Right renal pelvis (tissue), 4 donors: ENCODE measurements at regions not wholly inside any gene's neighbourhood (a gene's known extent, or its start where the extent isn't known, plus 50 kb on each side); places are given as distances from the start of the nearest gene placed in this dataset.
A peak's percentile ranks its signal among the peaks of the same experiment; 100 is the strongest.
"Not testable (repeated sequence)": the region's sequence is repeated elsewhere in the genome, so short reads cannot be mapped to it uniquely, and the experiment has no call there.

Source experiments
- DNase-seq, 4 donors: peaks; one replicate each; pipeline ENCODE4 v3.0.0-alpha.2; 2013; ENCODE audit warnings: low read depth in 4 of 4, low spot score in 3 of 4, missing footprints in 1 of 4

GRCh38 chr6:14995966-14996602 is 249.8 kb upstream of the JARID2 start:
- no peak for DNase-seq

DNA sequence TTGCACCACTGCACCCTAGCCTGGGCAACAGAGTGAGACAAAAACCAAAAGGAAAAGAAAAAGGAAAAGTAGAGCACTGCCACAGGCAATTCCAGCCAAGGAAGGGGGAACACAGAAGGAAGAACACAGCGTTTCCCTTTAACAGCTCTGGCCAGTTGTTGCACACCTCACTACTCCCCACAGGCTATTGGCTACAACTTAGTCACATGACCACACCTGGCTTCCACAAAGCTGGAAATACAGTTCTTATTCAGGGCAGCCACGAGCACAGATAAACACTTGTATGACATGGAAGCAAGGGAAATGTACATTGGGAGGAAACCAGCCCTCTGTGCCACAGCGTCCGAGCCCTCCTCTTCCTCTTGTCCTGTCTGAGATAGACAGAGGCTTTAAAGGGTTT is 249.0 kb upstream of the JARID2 start:
- no peak for DNase-seq

GRCh38 chr6:14997507-14997906 is 248.4 kb upstream of the JARID2 start:
- no peak for DNase-seq

- no peak for DNase-seq
These were observed 246.8 kb upstream of the JARID2 start for GRCh38 chr6:14999106-14999505.

DNA sequence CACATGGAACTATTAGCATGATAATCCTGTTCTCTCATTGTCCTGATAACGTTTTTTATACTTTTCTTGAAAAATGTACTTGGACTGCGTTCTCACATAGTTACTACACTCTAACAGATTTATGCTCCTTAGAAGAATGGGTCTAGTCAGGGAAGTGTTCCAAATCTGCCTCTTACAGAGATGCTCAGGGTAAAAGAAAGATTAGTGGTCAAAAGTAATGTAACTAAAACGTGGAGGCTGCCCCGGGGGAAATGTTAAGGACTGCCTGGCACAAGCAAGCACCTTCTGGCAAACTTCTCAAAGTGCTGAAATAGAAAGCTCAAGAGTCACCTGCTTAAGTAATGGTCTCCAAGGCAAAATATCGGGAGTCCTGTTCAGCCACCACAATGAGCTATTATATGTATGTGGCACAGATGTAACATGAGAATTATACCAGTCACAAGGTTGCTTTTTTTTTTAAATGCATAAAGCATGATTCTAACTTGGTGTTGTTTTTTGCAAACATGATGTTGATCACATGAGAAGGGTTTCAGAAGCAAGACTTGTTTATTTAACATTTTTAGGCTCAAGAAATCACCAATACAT is 244.5 kb upstream of the JARID2 start:
- no peak for DNase-seq

DNA sequence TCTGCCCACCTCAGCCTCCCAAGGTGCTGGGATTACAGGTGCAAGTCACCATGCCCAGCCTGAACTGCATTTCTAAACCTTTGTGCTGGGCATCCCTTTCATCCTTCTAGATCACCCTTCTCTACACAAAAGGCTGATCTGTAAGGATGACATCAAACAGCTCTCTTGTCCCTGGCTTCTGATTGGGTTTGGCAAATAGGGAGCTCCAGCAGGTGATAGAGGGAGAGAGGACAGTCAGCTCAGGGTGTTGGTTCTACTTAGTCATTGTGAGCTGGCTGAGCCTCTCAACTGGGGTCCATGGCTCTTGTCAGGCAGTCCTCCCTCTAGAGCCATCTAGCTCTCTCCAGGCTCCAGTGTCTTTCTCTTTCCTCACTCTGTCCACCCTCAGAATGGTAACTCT is 237.6 kb upstream of the JARID2 start:
- no peak for DNase-seq

DNA sequence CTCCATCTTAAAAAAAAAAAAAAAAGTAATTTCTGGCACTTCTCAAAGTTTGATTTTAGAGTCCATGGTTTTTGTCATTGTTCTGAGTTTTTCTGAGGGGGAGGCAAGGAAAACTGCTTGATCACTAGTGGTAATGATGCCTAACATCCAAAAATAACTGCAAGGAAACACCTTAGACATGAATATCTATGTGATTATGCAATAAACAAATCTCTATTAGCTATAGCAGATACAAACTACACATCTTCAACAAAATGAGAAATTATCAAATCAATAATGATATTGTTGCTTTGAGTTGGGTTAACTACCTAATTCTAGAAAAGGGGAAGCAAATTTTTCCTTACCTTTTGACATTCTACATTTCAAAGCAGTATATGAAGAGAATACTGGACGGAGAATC is 230.9 kb upstream of the JARID2 start:
- no peak for DNase-seq

GRCh38 chr6:15016813-15017212 is 229.1 kb upstream of the JARID2 start:
- no peak for DNase-seq

DNA sequence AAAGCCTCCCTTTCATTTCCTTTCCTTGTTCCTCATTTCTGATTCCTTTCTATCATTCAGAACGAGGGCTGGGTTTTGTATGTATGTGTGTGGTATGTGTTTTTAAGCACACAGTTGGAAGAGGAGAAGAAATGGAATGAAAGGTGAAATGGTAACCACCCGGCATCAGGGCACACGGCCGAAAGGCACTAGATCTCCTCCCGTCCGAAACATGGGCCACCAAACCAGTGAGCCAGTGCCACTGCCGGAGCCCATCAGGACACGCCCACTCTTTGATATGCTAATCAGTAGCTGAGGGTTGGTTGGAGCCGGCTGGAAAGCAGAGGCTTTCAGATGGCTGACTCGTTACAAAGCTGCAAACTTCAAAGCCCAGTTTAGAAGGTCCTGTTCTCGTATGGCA is 228.6 kb upstream of the JARID2 start:
- no peak for DNase-seq

GRCh38 chr6:15017803-15018202 is 228.1 kb upstream of the JARID2 start:
- DNase-seq = no peak

DNA sequence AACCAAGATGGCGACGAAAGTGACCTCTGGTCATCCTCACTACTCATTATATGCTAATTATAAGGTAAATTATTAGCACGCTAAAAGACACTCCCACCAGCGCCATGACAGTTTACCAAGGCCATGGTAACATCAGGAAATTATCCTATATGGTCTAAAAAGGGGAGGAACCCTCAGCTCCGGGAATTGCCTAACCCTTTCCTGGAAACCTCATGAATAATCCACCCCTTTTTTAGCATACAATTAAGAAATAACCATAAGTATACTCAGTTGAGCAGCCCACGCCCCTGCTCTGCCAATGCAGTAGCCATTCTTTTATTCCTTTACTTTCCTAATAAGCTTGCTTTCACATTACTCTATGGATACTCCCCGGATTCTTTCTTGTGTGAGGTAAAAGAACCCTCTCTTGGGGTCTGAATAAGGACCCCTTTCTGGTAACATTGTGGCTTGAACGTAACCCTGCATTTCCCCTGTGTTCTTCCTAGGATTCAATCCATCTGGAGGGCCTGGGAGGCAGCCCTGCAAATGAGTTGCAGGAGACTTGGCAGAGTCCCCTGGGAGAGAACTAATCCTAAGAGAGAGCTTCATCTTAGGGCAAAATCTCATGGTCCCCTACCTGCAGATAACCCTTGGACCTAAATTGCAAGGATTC is 225.6 kb upstream of the JARID2 start:
- no peak for DNase-seq

DNA sequence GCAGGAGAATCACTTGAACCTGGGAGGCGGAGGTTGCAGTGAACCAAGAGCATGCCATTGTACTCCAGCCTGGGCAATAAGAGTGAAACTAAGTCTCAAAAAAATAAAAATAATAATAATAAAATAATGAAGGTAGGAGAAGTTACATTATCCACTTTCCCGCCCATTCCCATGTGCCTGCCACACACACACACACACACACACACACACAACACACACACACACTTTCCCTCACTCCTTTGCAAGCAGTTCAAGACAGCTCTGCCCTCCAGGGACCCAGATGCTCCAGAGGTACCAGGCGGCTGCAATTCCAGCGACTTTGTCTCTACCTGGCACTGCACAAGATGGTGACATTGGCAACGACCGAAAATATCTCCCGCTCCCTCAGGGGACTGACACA is 224.8 kb upstream of the JARID2 start:
- no peak for DNase-seq

DNA sequence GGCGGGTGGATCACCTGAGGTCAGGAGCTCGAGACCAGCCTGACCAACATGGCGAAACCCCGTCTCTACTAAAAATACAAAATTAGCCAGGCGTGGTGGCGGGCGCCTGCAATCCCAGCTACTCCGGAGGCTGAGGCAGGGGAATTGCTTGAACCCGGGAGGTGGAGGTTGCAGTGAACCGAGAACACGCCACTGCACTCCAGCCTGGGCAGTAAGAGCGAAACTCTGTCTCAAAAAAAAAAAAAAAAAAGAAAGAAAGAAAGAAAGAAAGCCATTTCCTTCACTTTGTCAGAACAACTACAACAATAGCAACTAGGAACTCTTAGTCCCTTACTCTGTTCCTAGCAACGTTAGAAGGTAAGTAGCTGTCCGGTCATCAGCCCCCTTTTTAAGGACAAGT is 222.9 kb upstream of the JARID2 start:
- DNase-seq = not testable (repeated sequence)

DNA sequence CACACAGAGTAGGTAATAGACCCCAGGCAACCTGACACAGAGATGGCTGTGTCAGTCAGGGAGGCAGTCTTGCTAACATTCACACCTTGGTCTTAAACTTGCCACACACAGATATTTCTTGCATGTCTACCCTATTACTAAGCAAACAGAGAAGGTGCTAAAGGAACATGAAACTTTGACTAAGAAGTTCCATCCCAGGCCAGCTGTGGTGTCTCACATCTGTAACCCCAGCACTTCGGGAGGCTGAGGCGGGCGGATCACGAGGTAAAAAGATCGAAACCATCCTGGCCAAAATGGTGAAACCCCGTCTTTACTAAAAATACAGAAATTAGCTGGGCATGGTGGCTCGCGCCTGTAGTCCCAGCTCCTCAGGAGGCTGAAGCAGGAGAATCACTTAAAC is 222.4 kb upstream of the JARID2 start:
- DNase-seq = no peak

GRCh38 chr6:15025446-15025845 is 220.4 kb upstream of the JARID2 start:
- no peak for DNase-seq

DNA sequence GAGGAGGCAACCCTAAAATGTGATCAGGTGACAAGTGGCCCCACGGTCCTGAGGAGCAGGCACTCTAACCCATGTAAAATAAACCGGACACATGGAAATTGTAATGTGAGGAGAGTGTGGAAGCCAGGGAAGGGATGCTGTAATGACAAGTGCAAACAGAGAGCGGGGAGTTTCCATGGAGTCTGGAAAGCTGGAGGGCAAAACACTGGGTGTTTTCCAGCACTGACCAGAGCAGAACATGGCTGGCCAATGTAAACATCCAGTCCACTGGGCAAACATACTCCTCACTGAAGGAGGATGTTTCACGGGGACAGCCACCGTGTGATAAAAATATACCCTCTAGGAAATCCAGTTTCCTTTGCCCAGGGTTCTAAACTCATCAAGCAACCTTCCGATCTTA is 219.0 kb upstream of the JARID2 start:
- no peak for DNase-seq

GRCh38 chr6:15027472-15027871 is 218.4 kb upstream of the JARID2 start:
- DNase-seq = no peak

DNA sequence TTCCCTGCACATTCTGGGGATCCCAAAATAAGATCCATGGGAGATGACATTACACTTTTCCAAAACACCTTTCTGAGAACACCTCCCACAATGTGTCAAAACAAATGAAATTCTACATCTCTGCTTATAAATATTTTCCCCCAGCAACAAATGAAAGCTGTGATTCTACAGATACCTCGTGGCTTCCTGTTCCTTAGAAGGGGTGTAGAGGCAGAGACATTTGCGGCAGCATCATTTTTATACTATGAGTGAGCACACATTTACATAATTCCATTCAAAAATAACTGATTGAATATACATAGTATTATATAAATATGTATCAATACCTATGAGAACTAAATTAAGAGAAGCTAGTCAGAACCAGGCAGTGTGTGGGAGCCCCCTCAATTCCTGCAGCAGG is 213.9 kb upstream of the JARID2 start:
- DNase-seq = no peak

DNA sequence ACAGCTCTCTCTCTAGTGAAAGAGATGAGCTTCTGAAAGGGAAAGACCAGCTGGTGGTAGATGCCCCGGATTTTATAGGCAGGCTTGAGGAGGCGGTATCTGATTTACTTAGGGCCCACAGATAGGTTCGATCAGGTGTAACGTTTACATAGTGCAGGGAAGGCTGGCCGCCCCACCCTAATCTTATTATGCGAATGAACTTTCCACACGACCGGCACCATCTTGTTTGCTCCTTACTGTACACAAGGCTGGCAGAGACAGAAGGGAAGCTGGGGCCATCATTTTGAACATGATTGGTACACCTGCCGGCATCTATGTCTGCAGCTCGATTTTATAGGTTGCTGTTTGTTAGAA is 212.0 kb upstream of the JARID2 start:
- no peak for DNase-seq

GRCh38 chr6:15036690-15037245 is 209.1 kb upstream of the JARID2 start:
- peak; percentile 53 to 63 (median 60) for DNase-seq

DNA sequence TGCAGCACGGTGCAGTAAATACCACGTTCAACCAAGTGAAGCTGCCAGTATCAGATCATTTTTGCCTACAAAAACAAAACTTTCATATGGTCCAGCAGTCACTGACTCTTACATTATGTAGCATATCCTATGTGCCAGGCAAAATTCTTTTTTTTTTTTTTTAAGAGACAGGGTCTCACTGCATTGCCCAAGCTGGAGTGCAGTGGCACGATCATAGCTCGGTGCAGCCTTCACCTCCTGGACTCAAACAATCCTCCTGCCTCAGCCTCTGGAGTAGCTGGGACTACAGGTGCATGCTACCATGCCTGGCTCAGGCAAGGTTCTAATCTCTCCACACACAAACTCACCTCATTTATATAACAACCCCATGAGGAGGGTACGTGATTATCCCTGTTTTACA is 208.6 kb upstream of the JARID2 start:
- DNase-seq = no peak
